ENCODE measurements at regions not wholly inside any gene's neighbourhood (a gene's known extent, or its start where the extent isn't known, plus 50 kb on each side); places are given as distances from the start of the nearest gene placed in this dataset.
"Not testable (repeated sequence)": the region's sequence is repeated elsewhere in the genome, so short reads cannot be mapped to it uniquely, and the experiment has no call there.

DNA sequence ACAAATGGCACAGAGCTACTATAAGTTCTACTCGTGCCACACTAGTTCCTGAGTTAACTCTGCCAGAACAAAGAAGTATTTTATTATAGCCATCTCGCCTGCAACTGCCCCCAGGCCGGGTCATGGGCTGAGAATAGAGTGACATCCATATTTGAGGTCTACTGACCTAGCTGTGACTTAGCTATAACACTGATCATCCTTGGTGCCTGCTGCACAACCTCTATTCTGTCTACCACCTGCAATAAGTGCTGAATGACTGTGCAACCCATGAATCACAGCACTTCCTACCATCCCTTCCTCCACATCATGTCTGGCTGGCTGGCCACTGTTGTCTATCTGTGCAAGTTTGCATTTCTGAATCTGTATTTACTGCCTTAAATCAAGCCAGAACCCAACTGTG lies 506.5 kb upstream of the TBL1XR1 start:
- DNase-seq (ENCODE audit: low read depth), result no peak

- DNase-seq (ENCODE audit: low read depth), result no peak
Observed at GRCh38 chr3:177705976-177706823, 508.9 kb upstream of the TBL1XR1 start.

GRCh38 chr3:177709470-177709869 lies 512.2 kb upstream of the TBL1XR1 start:
- not testable (repeated sequence) for DNase-seq (ENCODE audit: low read depth)

- DNase-seq (ENCODE audit: low read depth), result no peak
Observed at GRCh38 chr3:177710506-177710905, 513.2 kb upstream of the TBL1XR1 start.

DNA sequence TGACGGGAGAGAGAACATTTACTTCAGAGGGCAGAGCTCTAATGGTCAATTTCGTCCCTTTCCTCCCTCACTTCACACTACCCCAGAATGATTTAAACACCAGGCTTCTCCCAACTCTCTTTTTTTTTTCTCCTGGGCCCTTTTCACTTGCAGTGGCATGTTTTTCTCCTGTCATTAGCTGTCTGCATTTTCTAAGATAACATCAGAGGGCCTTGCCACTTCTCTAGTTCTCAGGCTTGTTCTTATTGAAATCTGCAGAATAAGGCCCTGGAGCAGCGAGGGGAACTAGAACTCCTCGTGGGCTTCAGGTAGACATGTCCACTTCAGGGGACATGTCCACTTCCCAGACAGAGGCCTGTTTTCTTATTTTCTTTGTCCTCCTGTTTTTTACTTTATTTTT lies 514.4 kb upstream of the TBL1XR1 start:
- DNase-seq (ENCODE audit: low read depth), result no peak

DNA sequence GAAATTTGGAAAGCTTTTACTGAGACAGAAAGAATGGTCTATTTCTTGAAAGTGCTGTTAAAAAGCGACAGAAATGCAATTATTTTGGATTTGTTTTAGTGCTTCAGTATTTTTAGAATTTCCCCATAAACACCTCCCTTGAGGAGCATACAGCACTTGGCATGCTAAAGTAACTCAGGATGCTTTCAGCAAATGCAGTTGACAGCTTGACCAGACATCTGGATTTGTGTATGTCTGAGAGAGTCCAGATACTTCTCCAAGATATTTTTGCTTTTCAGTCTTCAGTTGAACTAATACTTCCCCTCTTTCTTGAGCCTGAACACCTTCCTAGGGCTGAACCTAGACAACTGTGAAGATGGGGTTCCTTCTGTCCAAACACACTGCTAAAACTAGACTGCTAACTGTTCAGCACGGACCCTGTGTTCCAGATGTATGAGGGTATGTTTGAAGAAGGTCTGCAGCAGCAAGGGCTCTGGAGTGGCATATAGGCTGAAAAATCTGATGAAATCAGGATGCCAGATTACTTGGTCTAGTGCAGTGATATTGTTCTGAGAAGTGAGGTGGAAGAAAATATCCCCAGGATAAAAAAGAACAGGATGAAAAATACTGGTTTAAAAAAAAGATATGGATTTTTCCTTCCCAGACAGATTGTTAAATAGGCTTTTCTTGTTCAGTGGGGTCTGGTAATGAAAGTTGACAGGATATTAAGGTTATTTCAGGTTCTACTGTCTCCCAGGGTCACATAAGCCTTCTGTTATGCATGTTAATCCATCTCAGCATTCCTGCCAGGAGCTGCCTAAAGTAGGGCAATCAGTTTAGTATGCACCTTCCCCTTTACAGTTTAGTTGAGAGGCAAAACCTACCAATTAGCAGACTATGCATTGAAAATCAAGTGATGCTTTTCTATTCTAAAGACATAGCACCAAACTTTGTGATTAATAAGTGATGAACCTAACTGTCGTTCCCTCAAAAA lies 516.9 kb upstream of the TBL1XR1 start:
- DNase-seq (ENCODE audit: low read depth), result no peak

DNA sequence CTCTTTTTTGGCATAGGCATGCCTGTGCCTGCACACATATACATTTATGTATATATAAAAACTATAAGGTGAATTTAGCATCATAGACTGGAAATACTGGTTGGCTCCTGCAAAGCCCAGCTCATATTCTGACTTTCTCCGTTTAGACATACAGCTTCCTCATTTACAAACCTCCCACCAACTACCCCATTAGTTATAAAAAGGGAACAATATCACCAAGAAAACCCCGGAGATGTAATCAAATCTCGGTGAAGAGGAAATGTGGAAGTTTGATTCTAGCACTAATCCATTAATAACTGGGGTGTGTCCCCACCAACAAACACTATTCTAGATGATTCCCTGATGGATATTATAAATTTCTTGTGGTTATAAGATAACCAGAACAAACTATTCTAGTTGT lies 517.7 kb upstream of the TBL1XR1 start:
- no peak for DNase-seq (ENCODE audit: low read depth)

- no peak for DNase-seq (ENCODE audit: low read depth)
Observed at GRCh38 chr3:177715980-177716379, 518.7 kb upstream of the TBL1XR1 start.

GRCh38 chr3:177720927-177721326 lies 523.6 kb upstream of the TBL1XR1 start:
- DNase-seq (ENCODE audit: low read depth), result not testable (repeated sequence)

DNA sequence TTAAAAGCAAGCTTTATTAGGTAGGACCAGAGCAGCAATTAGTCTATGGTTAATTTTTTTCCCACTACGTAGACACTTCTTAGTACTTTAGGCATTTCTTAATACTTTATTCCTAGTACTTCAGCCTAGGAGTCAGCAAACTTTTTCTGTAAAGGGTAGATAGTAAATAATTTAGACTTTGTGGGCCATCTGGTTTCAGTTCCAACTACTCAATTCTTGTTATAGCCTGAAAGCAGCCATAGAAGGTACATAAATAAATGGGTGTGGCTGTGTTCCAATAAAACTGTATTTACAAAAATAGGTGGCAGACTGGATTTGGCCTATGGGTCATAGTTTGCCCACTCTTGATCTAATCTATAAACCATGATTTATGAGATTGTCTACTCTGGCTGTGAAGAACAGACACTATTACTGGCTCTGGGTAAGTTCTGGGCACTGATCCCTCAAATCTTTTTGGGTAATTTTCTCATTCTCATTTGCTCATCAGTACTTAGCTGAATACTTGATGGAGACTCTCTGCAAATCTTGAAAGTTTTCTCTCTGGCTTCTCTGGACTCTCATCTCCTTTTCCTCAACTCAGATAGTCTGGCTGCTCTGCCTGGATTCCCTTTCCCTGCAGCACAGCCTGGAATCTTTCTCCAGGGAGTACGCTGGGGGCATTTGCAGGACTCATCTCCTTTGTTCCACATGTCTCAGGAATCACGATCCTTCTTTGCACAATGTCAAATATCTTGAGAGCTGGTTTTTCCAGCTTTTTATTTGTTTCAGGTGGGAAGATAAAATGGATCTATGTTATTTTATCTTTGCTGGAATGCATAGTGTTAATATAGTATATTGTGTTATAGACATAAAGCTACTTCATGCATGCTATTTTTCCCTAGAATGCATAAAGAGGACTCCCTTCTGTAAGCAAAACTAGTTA lies 524.8 kb upstream of the TBL1XR1 start:
- DNase-seq (ENCODE audit: low read depth), result no peak

DNA sequence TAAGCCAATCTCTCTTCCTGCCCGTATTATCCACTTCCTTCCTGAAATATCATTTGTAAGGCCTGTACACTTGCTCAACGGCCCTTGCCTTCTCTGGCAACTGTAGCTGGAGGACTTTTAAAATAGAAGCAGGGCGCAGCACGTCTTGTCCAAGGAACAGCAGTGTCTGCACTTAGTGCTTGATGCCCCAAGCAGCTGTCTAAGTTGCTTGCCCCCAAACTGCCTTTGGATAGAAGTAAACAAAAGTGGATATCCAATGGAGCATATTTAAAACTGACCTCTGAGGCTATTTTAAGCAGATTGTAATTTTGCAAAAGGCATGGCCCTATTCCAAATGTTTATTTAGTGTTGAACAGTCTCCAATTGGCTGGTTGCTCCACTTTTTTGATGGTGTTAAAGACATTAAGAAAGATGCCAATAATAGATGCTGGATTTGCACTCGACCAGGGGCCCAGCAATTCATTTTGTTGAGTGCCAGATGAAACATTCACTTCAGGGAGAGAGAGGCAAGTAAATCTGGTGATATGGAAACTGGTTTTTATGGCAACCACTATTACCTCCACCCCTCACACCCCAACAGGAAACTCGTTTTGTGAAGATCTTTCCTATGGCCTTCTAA lies 526.8 kb upstream of the TBL1XR1 start:
- peak; percentile 63 for DNase-seq (ENCODE audit: low read depth)

- no peak for DNase-seq (ENCODE audit: low read depth)
Observed at GRCh38 chr3:177725165-177725564, 527.9 kb upstream of the TBL1XR1 start.

DNA sequence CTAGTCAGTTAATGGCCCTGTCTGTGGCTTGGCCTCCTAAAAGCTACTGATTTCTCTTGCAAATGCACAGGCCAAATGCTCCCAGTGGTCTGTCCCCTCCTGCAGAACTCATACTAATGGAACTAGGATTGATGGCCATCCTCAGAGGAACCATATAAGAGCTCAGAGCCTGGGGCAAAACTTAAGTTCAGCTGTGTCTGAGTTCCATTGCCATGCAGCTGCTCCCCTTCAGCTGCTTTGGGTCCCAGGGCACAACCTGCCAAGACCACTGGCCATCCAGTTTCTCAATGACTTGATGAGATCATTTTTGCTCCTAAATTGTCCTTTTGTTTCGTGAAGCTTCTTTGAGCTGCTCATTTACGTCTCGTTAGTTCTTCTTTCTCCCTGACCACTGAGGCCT lies 529.5 kb upstream of the TBL1XR1 start:
- no peak for DNase-seq (ENCODE audit: low read depth)

DNA sequence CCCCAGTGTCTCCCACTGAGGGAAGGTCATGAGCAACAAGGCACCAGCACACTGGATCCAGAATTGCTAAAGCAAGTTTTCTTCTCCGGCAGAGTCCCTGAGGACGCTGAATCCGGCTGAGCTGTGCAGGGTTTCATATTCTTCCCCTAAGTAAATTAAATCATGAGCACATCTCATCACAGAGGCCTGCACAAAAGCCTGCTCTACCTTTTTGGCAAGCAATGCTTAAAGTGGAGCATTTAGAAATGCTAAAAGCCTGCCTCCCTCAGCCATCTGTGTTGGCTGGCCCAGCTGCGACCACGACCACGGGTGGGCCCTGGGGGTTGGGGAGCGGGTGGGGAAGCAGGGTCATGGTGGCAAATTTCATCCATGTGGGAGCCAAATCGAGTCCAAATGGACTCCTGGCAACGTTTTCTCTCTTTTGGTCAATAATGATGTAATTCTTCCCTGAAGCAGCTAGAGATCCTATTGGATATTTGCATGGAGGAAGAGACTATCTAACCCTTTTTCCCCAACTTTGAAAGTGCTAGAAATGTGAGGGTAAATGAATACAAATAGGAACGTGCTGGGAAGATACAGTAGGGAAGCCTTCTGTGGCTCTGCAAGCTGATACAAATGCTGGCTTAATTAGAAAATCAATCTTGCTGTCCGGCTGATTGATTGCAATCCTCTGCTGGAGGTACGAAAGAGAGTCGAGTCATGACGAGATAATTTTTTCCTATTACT lies 532.8 kb upstream of the TBL1XR1 start:
- DNase-seq (ENCODE audit: low read depth), result no peak

GRCh38 chr3:177730814-177731213 lies 533.5 kb upstream of the TBL1XR1 start:
- DNase-seq (ENCODE audit: low read depth), result no peak

- peak; percentile 65 for DNase-seq (ENCODE audit: low read depth)
Observed at GRCh38 chr3:177731644-177732268, 534.5 kb upstream of the TBL1XR1 start.

- no peak for DNase-seq (ENCODE audit: low read depth)
Observed at GRCh38 chr3:177733233-177733632, 536.0 kb upstream of the TBL1XR1 start.

DNA sequence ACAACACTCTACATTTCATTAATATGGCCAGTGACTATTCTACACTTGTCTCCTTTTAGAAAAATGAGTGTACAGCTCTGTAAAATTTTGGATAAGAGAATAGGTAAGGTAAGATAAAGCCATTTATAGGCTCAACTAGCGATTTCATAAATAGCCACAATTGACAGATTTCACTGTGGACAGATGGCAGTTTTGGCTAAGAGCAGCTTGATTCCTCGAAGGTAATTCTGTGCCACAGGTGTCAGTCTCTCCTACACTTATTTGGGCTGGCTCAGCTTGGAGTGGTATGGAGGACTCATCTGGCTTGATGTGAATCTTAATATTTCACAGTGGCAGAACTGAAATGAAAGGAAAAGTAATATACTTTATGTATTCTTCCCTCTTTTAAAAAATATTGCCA lies 536.7 kb upstream of the TBL1XR1 start:
- no peak for DNase-seq (ENCODE audit: low read depth)

- no peak for DNase-seq (ENCODE audit: low read depth)
Observed at GRCh38 chr3:177735431-177735830, 538.1 kb upstream of the TBL1XR1 start.

GRCh38 chr3:177739461-177739860 lies 542.2 kb upstream of the TBL1XR1 start:
- DNase-seq (ENCODE audit: low read depth), result no peak
